GM12878 (cell line): ENCODE measurements at regions not wholly inside any gene's neighbourhood (a gene's known extent, or its start where the extent isn't known, plus 50 kb on each side); places are given as distances from the start of the nearest gene placed in this dataset.

Experiments used
- ATF3 ChIP-seq: IDR thresholded peaks from 2 replicates; pipeline ENCODE4 v1.6.1; 2011; ENCODE audit warnings: low read depth, mild to moderate bottlenecking, low read length, moderate library complexity, borderline replicate concordance; ENCODE audit errors: extremely low read depth
- CTCF ChIP-seq, 3 experiments: IDR thresholded peaks in 2 of 3; conservative IDR thresholded peaks in 1 of 3; 2 replicates each; pipeline ENCODE4 v1.5.1; 2011; ENCODE audit warnings: low read depth in 3 of 3, low read length in 3 of 3, mild to moderate bottlenecking in 3 of 3, control low read depth in 2 of 3, moderate library complexity in 2 of 3, inconsistent platforms in 1 of 3, mixed read lengths in 1 of 3; ENCODE audit not compliant: control insufficient read depth in 2 of 3, insufficient read depth in 1 of 3; ENCODE audit errors: extremely low read depth in 1 of 3
- CUX1 ChIP-seq: IDR thresholded peaks from 2 replicates; pipeline ENCODE4 v1.6.1; 2012; ENCODE audit warnings: improper control_type of control experiment, low read depth, low read length; ENCODE audit not compliant: insufficient replicate concordance
- HCFC1 ChIP-seq: fragments of 150-350 bp; IDR thresholded peaks from 2 replicates; pipeline ENCODE4 v1.6.1; 2014; ENCODE audit warnings: low read length
- POLR2A ChIP-seq: IDR thresholded peaks from 2 replicates; pipeline ENCODE4 v1.6.1; 2011; ENCODE audit warnings: low read depth, mild to moderate bottlenecking, low read length
- REST ChIP-seq: IDR thresholded peaks from 2 replicates; pipeline ENCODE4 v1.6.1; 2012; ENCODE audit warnings: mild to moderate bottlenecking, low read depth, low read length
- SP1 ChIP-seq: IDR thresholded peaks from one replicate; pipeline ENCODE4 v1.6.1; 2011; ENCODE audit warnings: low read depth, low read length
- USF1 ChIP-seq: IDR thresholded peaks from 2 replicates; pipeline ENCODE4 v1.6.1; 2011; ENCODE audit warnings: borderline replicate concordance, low read depth, mild to moderate bottlenecking, moderate library complexity, mixed read lengths, low read length; ENCODE audit not compliant: insufficient read depth; ENCODE audit errors: extremely low read length
- ZNF24 ChIP-seq: fragments of 450-650 bp; IDR thresholded peaks from 2 replicates; pipeline ENCODE4 v1.6.1; 2017; ENCODE audit warnings: antibody characterized with exemption, mild to moderate bottlenecking
- ZSCAN29 ChIP-seq: fragments of 450-650 bp; IDR thresholded peaks from 2 replicates; pipeline ENCODE4 v1.6.1; 2017; ENCODE audit warnings: mild to moderate bottlenecking, moderate library complexity

- TF ChIP-seq HCFC1 (no peak), POLR2A (no peak), USF1 (no peak), CTCF (IDR thresholded peaks at IDR 0.05 in 2 of 3, conservative IDR thresholded peaks at IDR 0.05 in 1 of 3; ENCODE audit: control insufficient read depth in 2 of 3, extremely low read depth in 1 of 3, insufficient read depth in 1 of 3, low read depth in 3 of 3, low read length in 3 of 3) (no peak), ZNF24 (no peak), REST (no peak), CUX1 (no peak), ZSCAN29 (no peak), SP1 (no peak), ATF3 (no peak)
Measured at GRCh38 chr4:14810121-14810520, 192.2 kb upstream of the CPEB2 start.
